Stimulated activated CD4-positive, alpha-beta T cell treated with anti-CD3 and anti-CD28 coated beads, Interleukin-15, amount 100 ng/mL, for 48 hours (primary cell): ENCODE measurements at regions not wholly inside any gene's neighbourhood (a gene's known extent, or its start where the extent isn't known, plus 50 kb on each side); places are given as distances from the start of the nearest gene placed in this dataset.
"Not testable (repeated sequence)": the region's sequence is repeated elsewhere in the genome, so short reads cannot be mapped to it uniquely, and the experiment has no call there.

ENCODE experiments used
- DNase-seq, 2 donors: peaks; one replicate each; pipeline ENCODE4 v3.0.0-alpha.2; 2020; ENCODE audit warnings: low read depth in 2 of 2

- DNase-seq, result no peak
Observed at GRCh38 chr4:129254126-129254525, 158.2 kb downstream of the C4orf33 start.

- DNase-seq, result no peak
Observed at GRCh38 chr4:129254526-129254925, 158.6 kb downstream of the C4orf33 start.

- DNase-seq, result no peak
Observed at GRCh38 chr4:129261584-129261983, 165.6 kb downstream of the C4orf33 start.

- no peak for DNase-seq
Observed at GRCh38 chr4:129264008-129264657, 168.2 kb downstream of the C4orf33 start.

DNA sequence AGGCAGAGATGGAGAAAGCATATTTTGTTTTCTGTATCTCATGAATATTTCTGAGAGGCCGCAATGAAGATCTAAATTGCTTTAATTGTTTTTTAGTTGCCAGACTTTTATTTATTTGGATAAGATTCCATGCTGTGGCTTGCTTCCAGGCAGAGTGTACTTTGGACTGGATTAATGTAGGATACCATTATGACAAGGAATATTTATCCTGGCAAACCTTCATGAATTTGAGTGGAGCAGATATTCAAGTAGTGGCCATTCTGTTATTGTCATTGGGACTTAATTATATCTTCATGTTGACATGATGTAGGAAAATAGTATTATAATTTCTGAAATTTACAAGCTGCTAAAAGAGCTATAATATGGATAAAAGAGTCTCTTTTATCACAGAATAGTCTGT, 182.9 kb downstream of the C4orf33 start:
- no peak for DNase-seq

GRCh38 chr4:129282293-129282692, 186.3 kb downstream of the C4orf33 start:
- DNase-seq, result no peak

- not testable (repeated sequence) for DNase-seq
Observed at GRCh38 chr4:129292194-129292593, 196.2 kb downstream of the C4orf33 start.

DNA sequence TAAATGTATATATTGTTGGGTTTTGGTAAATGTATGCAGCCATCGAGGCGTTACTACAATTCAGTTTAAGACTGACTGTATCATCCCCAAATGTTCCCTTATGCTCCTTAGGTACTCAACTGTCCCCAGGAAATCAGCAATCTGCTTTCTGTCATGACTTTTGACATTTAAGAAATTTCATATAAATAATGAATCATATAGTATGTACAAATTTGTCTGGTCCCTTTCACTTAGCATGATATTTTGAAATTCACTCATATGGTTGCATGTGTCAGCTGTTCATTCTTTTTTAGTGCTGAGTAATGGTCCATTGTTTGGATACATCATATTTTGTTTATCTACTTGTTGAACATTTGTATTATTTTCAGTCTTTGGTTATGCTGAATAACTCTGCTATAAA, 218.8 kb downstream of the C4orf33 start:
- DNase-seq, result no peak

DNA sequence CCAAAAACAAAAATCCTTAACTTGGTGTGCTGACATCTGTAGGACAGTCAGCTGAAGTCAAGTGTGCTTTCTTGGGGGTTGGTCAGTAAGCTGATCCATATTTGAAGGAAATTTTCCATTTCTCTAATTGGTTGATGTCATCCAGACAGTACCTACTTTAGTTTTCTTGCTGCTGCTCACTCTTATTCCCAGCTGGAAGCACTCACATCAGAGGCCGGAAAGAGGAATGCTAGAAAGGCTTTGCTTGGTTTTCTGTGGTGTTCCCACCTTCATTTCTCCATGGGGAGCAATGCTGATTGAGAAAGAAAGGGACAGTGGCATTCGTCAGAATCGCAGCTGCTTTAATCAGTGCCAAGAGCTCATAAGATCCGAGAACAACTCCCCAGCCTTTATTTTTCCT, 227.0 kb downstream of the C4orf33 start:
- DNase-seq, result no peak

DNA sequence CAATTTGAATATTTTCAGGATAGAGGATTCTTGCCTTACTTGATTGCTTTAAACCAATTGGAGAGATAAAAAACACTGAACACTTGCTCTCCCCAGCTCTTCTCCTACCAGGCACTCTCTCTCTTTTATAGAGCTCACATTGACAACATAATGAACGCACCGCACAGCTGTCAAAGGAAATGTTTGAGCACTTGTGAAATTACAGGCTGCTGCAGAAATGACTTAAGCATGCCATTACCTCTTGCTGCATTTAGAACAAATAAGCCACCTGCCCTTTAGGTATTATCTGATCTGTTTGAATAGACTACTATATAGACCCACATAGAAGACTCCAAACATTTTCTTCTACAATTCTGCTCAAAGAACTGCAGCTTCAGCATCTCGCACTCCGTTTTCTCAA, 227.7 kb downstream of the C4orf33 start:
- no peak for DNase-seq

DNA sequence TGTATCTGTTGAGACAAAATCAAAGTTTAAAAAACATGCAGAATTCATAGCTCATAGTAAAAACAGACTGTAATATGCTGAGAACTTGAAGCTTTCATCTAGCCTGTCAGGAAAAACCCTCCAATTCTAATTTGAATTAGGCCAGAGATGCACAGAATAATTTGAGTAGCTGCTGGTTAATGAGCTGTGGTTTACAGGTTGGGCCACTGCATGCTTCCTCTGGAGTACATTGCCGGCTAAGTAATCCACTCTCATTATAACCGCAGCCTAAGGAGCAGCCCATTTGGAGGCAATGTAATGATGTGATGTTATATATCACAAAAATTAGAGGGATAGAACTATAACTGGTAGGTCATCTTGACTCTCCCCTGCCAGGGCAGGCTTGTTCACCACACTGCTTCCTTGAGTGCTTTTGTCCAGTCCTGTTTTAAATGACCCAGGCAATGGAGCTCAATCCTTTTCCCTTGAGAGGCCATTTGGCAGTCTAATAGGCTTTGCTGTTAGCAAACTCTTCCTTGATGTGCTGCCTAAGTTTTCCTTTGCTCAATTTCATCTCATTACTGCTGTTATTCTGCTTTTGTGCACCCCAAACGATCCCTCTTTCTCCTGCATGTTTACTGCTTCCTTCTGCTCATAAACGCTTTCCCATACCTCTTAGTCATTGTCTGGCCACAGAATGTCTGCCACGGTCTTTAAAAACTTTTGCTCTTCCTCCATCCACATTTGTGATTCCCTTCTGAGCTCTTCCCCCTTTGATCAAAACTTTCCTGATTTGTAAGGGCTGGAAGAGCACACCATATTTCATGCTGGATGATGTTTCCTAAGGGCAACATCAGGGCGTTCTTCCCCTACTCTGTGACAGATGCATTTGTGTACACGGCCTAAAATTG, 230.9 kb downstream of the C4orf33 start:
- no peak for DNase-seq

- DNase-seq, result no peak
Observed at GRCh38 chr4:129327637-129328036, 231.7 kb downstream of the C4orf33 start.

- DNase-seq, result no peak
Observed at GRCh38 chr4:129328162-129328561, 232.2 kb downstream of the C4orf33 start.

DNA sequence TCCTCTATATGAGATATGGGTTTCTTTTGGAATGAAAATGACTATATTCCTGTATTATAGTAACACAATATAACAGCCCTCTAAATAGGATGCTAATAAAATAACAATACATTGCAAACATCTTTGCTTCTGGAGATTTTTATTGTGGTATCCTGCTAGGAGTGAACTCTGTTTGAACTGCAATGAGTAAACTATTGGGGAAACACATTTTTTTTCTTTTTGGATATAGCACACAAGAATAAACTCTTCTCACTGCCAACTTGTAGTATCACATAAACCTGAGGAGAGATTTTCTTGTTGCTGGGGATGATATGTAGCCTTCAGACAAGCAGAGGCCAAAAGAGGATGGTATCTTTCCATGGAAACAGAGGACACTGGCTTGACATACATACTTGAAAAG, 238.2 kb downstream of the C4orf33 start:
- no peak for DNase-seq

DNA sequence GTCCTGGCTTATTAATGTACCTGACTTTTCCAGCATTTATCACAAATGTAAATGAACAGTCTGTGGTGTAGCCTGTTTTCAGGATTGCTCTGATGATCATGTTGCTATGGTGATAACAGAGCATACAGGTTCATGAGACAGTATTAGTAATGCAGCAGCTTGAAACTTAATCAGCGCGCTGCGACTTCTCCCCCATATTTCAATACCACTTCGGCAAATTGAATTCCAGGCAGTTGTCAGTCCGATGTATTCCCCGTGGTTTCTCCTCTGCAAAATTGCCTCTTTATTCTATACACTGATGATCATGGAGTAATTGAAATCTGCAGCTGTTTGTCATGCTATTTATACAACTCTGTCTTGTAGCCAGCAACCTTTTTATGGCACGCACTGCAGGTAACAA, 239.3 kb downstream of the C4orf33 start:
- DNase-seq, result no peak

- DNase-seq, result no peak
Observed at GRCh38 chr4:129335818-129336217, 239.9 kb downstream of the C4orf33 start.

GRCh38 chr4:129336457-129337227, 240.7 kb downstream of the C4orf33 start:
- DNase-seq, result no peak

GRCh38 chr4:129337228-129337620, 241.3 kb downstream of the C4orf33 start:
- DNase-seq, result no peak

- no peak for DNase-seq
Observed at GRCh38 chr4:129342819-129343408, 247.0 kb downstream of the C4orf33 start.

DNA sequence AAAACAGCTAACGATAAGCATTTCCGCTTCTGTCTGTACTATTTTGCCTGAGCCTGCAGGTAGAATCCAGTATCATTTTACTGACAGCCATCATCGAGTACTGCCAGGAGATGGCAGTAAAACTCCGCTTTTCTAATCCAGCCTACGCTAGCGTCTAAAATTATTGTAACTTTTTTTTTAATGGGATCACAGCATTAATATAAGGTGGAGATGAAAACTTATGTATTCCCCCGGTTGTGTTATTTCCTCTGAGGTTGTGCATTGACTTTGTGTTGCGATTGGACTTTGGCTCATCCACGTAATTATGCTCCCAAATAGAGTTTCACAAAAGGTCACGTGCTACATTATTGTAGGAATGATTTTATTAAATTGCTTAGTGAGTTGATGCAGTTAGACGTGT, 248.1 kb downstream of the C4orf33 start:
- no peak for DNase-seq

DNA sequence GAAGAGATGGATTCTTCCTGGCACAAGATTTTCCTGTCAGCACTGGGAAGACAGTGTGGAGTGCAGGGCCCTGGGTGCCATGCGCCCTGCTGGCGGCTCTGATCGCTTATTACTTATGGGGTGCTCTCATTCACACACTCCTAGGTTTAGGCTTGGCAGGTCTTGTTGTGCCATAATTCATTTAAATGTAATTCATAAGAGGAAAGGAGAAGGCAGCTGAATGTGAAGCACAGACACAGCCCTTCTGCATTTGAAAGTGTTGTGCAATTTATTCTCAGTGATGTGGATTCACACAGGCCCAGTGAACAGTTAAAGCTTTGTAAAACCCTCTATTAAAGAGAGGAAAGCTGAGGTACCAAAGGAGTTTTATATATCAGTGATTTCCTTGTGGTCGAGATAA, 249.7 kb downstream of the C4orf33 start:
- DNase-seq, result no peak

- no peak for DNase-seq
Observed at GRCh38 chr4:129346036-129346435, 250.1 kb downstream of the C4orf33 start.
